K562 (cell line): ENCODE measurements at regions not wholly inside any gene's neighbourhood (a gene's known extent, or its start where the extent isn't known, plus 50 kb on each side); places are given as distances from the start of the nearest gene placed in this dataset.

Experiments used
- ATAC-seq: fragments of 200-7000 bp; cut with Tn5 transposase; 3 replicates; pipeline ENCODE4 v1.9.1; 2020; ENCODE audit warnings: moderate library complexity
- BruUV-seq: library from RNA; stranded (reverse); fragments of 400-500 nt; replicated peaks from 2 replicates; lab custom pipeline; 2021; lab: Mats Ljungman, UMichigan
- CTCF ChIA-PET: fragments of 300-600 bp; formaldehyde crosslinking; extraction: SDS; loops from one replicate; lab custom pipeline; 2021; ENCODE audit warnings: low intra/inter-chr PET ratio; lab: Yijun Ruan, JAX
- POLR2A ChIA-PET: fragments of 300-600, 350-650 bp; sonication (Branson Sonifier 250); formaldehyde crosslinking; extraction: SDS; loops from one replicate; lab custom pipeline; 2021; ENCODE audit warnings: antibody characterized with exemption, inconsistent platforms; lab: Yijun Ruan, JAX
- DNase-seq, 4 experiments: peaks; one replicate each; pipeline versions ENCODE4 v3.0.0 to v3.0.0-alpha.2; 2011 to 2018; ENCODE audit warnings: low spot score in 3 of 4, mixed read lengths in 3 of 4; ENCODE audit errors: extremely low read depth in 1 of 4
- FAIRE-seq: peaks from 2 replicates; lab custom pipeline; 2011; peaks lifted over from hg19 to GRCh38; lab: Jason Lieb, UNC
- H2AFZ ChIP-seq: 2 replicates; pipeline ENCODE4 v1.6.0; 2011; ENCODE audit warnings: low read depth, low read length, control low read depth, inconsistent platforms
- H3K27ac ChIP-seq: fragments of 200-600 bp; 3 replicates; pipeline ENCODE4 v1.8.0; 2011; ENCODE audit warnings: low read depth, mild to moderate bottlenecking, control low read depth, inconsistent platforms, low read length, moderate library complexity, mixed read lengths; ENCODE audit errors: extremely low read depth
- H3K27me3 ChIP-seq, 2 experiments: fragments of 300-600 bp in 1 of 2; 2 replicates in 1 of 2; 3 replicates in 1 of 2; pipeline versions ENCODE4 v1.6.0 to v1.8.0; 2011; ENCODE audit warnings: inconsistent platforms in 2 of 2, low read length in 2 of 2, mild to moderate bottlenecking in 1 of 2, mixed read lengths in 1 of 2, moderate library complexity in 1 of 2; ENCODE audit not compliant: control insufficient read depth in 2 of 2, insufficient read depth in 2 of 2
- H3K36me3 ChIP-seq: fragments of 300-600 bp; 3 replicates; pipeline ENCODE4 v1.8.0; 2011; ENCODE audit warnings: mild to moderate bottlenecking, low read length, inconsistent platforms; ENCODE audit not compliant: control insufficient read depth, insufficient read depth
- H3K4me1 ChIP-seq, 2 experiments: fragments of 200-600 bp in 1 of 2; replicated peaks in 1 of 2; 2 replicates in 1 of 2; 3 replicates in 1 of 2; pipeline versions ENCODE4 v1.5.1 to v1.8.0; 2011; ENCODE audit warnings: inconsistent platforms in 2 of 2, low read length in 2 of 2, mild to moderate bottlenecking in 1 of 2, mixed read lengths in 1 of 2, moderate library complexity in 1 of 2; ENCODE audit not compliant: control insufficient read depth in 2 of 2, insufficient read depth in 2 of 2
- H3K4me2 ChIP-seq: 2 replicates; pipeline ENCODE4 v1.6.1; 2011; ENCODE audit warnings: low read length, control low read depth, inconsistent platforms, mixed read lengths; ENCODE audit not compliant: insufficient read depth
- H3K4me3 ChIP-seq: fragments of 200-600 bp; sonication (generic), shearing (Covaris generic); 2 replicates; pipeline ENCODE4 v1.5.1; 2016; ENCODE audit warnings: control low read depth, inconsistent platforms
- H3K79me2 ChIP-seq: fragments of 200-600 bp; 3 replicates; pipeline ENCODE4 v1.8.0; 2011; ENCODE audit warnings: low read length, inconsistent platforms; ENCODE audit not compliant: control insufficient read depth, insufficient read depth
- H3K9ac ChIP-seq, 2 experiments: 2 replicates each; pipeline versions ENCODE4 v1.6.0 to v1.6.1; 2011; ENCODE audit warnings: low read depth in 2 of 2, low read length in 2 of 2, control low read depth in 1 of 2, inconsistent platforms in 1 of 2, mild to moderate bottlenecking in 1 of 2, mixed read lengths in 1 of 2; ENCODE audit not compliant: insufficient read depth in 1 of 2
- H3K9me1 ChIP-seq: one replicate; pipeline ENCODE4 v1.6.0; 2011; ENCODE audit warnings: inconsistent platforms, mild to moderate bottlenecking, low read length, moderate library complexity; ENCODE audit not compliant: control insufficient read depth, insufficient read depth
- H3K9me3 ChIP-seq: replicated peaks from 2 replicates; pipeline ENCODE4 v1.5.1; 2011; ENCODE audit warnings: low read depth, low read length, inconsistent platforms; ENCODE audit not compliant: control insufficient read depth, insufficient read depth
- H4K20me1 ChIP-seq: replicated peaks from 2 replicates; pipeline ENCODE4 v1.6.1; 2011; ENCODE audit warnings: low read length, inconsistent platforms, mixed read lengths; ENCODE audit not compliant: control insufficient read depth, insufficient read depth
- ETV6 ChIP-seq, 3 experiments: fragments of 150-350 bp in 1 of 3; sonication (generic) in 1 of 3; formaldehyde crosslinking in 1 of 3; IDR thresholded peaks; 2 replicates each; pipeline versions ENCODE4 v1.6.1 to v1.8.0; 2014 to 2022; ENCODE audit warnings: borderline replicate concordance in 2 of 3, low read depth in 2 of 3, antibody characterized with exemption in 1 of 3, low read length in 1 of 3, mild to moderate bottlenecking in 1 of 3, missing genetic modification reagents in 1 of 3
- MECOM ChIP-seq: fragments of 250-450 bp; sonication (Bioruptor Pico); IDR thresholded peaks from 2 replicates; pipeline ENCODE4 v1.8.0; 2022; ENCODE audit warnings: inconsistent platforms
- POLR2B ChIP-seq: fragments of 450-650 bp; IDR thresholded peaks from 2 replicates; pipeline ENCODE4 v1.6.1; 2018; ENCODE audit warnings: low read depth; ENCODE audit not compliant: partially characterized antibody
- SETDB1 ChIP-seq: IDR thresholded peaks from one replicate; pipeline ENCODE4 v1.6.1; 2012; ENCODE audit warnings: low read length, control low read depth, inconsistent platforms
- STAG1 ChIP-seq: sonication (generic); formaldehyde crosslinking; IDR thresholded peaks from 2 replicates; pipeline ENCODE4 v1.5.0; 2020; ENCODE audit warnings: missing genetic modification reagents, borderline replicate concordance
- ZBTB17 ChIP-seq: fragments of 450-650 bp; formaldehyde crosslinking; IDR thresholded peaks from 2 replicates; pipeline ENCODE4 v1.4.0; 2020; ENCODE audit warnings: mild to moderate bottlenecking
- ZNF655 ChIP-seq: fragments of 250-450 bp; sonication (Bioruptor Pico); IDR thresholded peaks from 2 replicates; pipeline ENCODE4 v1.5.0; 2021
- WGBS: fragments of 100-300 bp; shearing (Covaris generic); methylation state at CpG from one replicate; pipeline ENCODE4 v1.1.6; 2016; ENCODE audit warnings: low coverage, mixed read lengths; ENCODE audit not compliant: insufficient coverage; ENCODE audit errors: missing lambda C conversion rate; 5-methylcytosine and 5-hydroxymethylcytosine counted together
- in situ Hi-C: fragments of 300-500 bp; cut with MboI; formaldehyde crosslinking; loops from 4 replicates; pipeline ENCODE4 v1.15.0; 2018; ENCODE audit warnings: inconsistent platforms, mixed read lengths
- intact Hi-C: fragments of 100-400 bp; cut with micrococcal nuclease; formaldehyde crosslinking; loops from 2 replicates; pipeline ENCODE4 v1.14.2; 2022
- TF ChIP-seq, protein P1 (sequence below): fragments of 250-450 bp; sonication (Bioruptor Pico); IDR thresholded peaks from 2 replicates; pipeline ENCODE4 v1.4.0; 2020; ENCODE audit warnings: borderline replicate concordance
- TF ChIP-seq, protein P2 (sequence below): fragments of 250-450 bp; sonication (Bioruptor Pico); IDR thresholded peaks from 2 replicates; pipeline ENCODE4 v1.4.0; 2020

GRCh38 chr11:112392904-112393303, 132.2 kb upstream of the PLET1 start:
- no peaks in the 10 kb centered on the region for H3K79me2 ChIP-seq
- in situ Hi-C loops, result no loop called here
- ChIA-PET CTCF (no interaction called here), POLR2A (no interaction called here)
- no peak overlapping the region for H3K4me3 ChIP-seq
- FAIRE-seq (no peak), DNase-seq (no peak), ATAC-seq (no peak)
- H3K9me3 ChIP-seq, result no peaks in the 10 kb centered on the region
- H3K4me1 ChIP-seq, result no peaks in the 10 kb centered on the region
- no TSS peak for BruUV-seq
- no peak overlapping the region for H2AFZ ChIP-seq
- intact Hi-C loops, result no loop called here
- H3K27me3 ChIP-seq, result peaks cover 0 to 9% of the 10 kb centered on the region in 2 experiments; a peak in 1 of 5 replicates
- no peaks in the 10 kb centered on the region for H3K36me3 ChIP-seq
- no peak overlapping the region for H3K4me2 ChIP-seq
- WGBS, result 2% methylated on average over 5 of the region's 5 CpGs
- H3K9ac ChIP-seq, result no peak overlapping the region; a peak in 1 of 4 replicates
- TF ChIP-seq POLR2B (no peak), ETV6 (IDR thresholded peaks at IDR 0.05; ENCODE audit: borderline replicate concordance in 1 of 2, low read depth in 2 of 2, low read length in 1 of 2) (no peak), ETV6 (CRISPR knock-in tag; IDR thresholded peaks at IDR 0.05; ENCODE audit: borderline replicate concordance) (no peak)
- H3K27ac ChIP-seq, result no peak overlapping the region
- no peaks in the 10 kb centered on the region for H3K9me1 ChIP-seq
- no peaks in the 10 kb centered on the region for H4K20me1 ChIP-seq

DNA sequence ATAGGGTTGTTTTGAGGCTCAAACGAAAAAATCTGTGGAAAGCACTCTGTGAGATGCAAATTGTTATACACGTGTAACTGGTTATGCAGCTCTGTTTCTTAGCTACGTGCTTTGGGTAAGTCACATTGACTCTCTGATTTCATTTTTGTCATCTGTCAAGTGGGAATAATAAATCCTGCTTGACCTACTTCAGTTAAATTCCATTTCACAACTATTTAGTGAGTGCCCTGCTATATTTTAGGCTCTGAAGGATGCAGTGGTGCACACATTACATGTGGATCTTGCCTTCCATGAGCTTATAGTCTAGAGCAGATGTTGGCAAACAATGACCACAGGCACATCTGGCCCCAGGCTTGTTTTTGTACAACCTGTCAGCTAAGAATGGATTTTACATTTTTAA, 133.6 kb upstream of the PLET1 start:
- Histone ChIP-seq H3K79me2 (no peaks in the 10 kb centered on the region), H2AFZ (no peak overlapping the region), H3K9me1 (no peaks in the 10 kb centered on the region), H3K27me3 (peaks cover 0 to 13% of the 10 kb centered on the region in 2 experiments; a peak in 1 of 5 replicates), H3K4me1 (no peaks in the 10 kb centered on the region), H3K27ac (no peak overlapping the region), H4K20me1 (no peaks in the 10 kb centered on the region), H3K9ac (no peak overlapping the region), H3K4me3 (no peak overlapping the region), H3K36me3 (no peaks in the 10 kb centered on the region), H3K4me2 (no peak overlapping the region), H3K9me3 (no peaks in the 10 kb centered on the region)
- no peak for ATAC-seq
- FAIRE-seq, result no peak
- intact Hi-C loops (no loop called here), in situ Hi-C loops (no loop called here)
- CTCF ChIA-PET, result no interaction called here
- POLR2A ChIA-PET, result interaction anchor here (0.9 kb wide), 1 partner anchor 10 kb away, joined by 3 read pairs; no protein-coding TSS in a partner anchor
- WGBS, result 0% methylated on average over 3 of the region's 3 CpGs
- DNase-seq, result no peak
- BruUV-seq, result no TSS peak
- no peak for TF ChIP-seq ZNF655
- no peak for TF ChIP-seq MECOM (CRISPR knock-in tag)
- TF ChIP-seq ZBTB17, result no peak
- no peak for TF ChIP-seq STAG1 (CRISPR knock-in tag)
- TF ChIP-seq SETDB1, result no peak
- TF ChIP-seq, protein P1, sequence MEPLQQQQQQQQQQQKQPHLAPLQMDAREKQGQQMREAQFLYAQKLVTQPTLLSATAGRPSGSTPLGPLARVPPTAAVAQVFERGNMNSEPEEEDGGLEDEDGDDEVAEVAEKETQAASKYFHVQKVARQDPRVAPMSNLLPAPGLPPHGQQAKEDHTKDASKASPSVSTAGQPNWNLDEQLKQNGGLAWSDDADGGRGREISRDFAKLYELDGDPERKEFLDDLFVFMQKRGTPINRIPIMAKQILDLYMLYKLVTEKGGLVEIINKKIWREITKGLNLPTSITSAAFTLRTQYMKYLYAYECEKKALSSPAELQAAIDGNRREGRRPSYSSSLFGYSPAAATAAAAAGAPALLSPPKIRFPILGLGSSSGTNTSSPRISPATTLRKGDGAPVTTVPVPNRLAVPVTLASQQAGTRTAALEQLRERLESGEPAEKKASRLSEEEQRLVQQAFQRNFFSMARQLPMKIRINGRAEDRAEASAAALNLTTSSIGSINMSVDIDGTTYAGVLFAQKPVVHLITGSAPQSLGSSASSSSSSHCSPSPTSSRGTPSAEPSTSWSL, result no peak
- TF ChIP-seq, protein P2, sequence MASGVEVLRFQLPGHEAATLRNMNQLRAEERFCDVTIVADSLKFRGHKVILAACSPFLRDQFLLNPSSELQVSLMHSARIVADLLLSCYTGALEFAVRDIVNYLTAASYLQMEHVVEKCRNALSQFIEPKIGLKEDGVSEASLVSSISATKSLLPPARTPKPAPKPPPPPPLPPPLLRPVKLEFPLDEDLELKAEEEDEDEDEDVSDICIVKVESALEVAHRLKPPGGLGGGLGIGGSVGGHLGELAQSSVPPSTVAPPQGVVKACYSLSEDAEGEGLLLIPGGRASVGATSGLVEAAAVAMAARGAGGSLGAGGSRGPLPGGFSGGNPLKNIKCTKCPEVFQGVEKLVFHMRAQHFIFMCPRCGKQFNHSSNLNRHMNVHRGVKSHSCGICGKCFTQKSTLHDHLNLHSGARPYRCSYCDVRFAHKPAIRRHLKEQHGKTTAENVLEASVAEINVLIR, result no peak
